ENCODE measurements at regions not wholly inside any gene's neighbourhood (a gene's known extent, or its start where the extent isn't known, plus 50 kb on each side); places are given as distances from the start of the nearest gene placed in this dataset.

- 92% methylated on average over 1 of the region's 1 CpG for WGBS
- Histone ChIP-seq H3K36me3 (ENCODE audit: insufficient read depth) (no peaks in the 10 kb centered on the region), H3K4me1 (ENCODE audit: insufficient read depth) (no peaks in the 10 kb centered on the region), H3K4me3 (ENCODE audit: low read depth, low read length) (no peak overlapping the region), H3K27ac (ENCODE audit: low read depth) (no peak overlapping the region)
- DNase-seq (ENCODE audit: extremely low spot score): no peak
These were observed 477.3 kb downstream of the KCNJ2 start for GRCh38 chr17:70646673-70647072.

DNA sequence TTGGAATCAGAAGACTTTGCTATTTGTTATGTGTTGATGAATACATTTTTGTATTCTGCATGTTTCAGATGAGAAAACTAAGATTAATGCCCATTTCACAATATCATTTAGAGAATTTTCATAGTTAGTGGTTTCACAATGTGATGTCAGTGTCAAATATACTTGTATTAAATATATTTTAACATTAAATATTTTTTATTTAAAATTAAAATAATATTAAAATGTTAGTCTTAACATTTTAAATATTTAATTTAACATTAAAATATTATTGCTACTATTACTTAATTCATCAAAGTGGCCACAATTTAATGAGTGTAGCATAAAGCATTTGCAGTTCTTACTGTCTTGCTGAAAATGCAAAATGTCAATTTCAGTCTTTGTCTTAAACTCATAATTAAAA, 478.8 kb downstream of the KCNJ2 start:
- no peak for DNase-seq (ENCODE audit: extremely low spot score)
- Histone ChIP-seq H3K36me3 (ENCODE audit: insufficient read depth) (no peaks in the 10 kb centered on the region), H3K27ac (ENCODE audit: low read depth) (no peak overlapping the region), H3K4me1 (ENCODE audit: insufficient read depth) (no peaks in the 10 kb centered on the region), H3K4me3 (ENCODE audit: low read depth, low read length) (no peak overlapping the region)

DNA sequence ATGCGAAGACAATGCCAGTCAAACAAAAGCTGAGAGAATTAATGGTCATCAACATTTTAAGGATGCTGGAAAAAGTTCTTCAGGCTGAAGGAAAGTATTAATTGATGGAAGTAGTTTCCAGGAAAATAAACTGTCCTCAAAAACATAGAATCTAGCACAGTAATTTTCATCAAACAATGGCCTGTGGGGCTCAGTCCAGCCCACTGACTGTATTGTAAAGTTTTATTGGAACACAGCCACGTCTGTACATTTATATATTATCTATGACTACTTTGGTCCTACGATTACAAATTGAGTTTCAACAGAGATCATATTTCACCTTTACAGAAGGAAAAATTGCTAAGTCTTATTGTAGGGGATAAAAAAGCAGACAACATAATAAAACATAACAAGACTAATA, 484.5 kb downstream of the KCNJ2 start:
- no peaks in the 10 kb centered on the region for H3K4me1 ChIP-seq (ENCODE audit: insufficient read depth)
- WGBS: 54% methylated on average over 3 of the region's 3 CpGs
- H3K27ac ChIP-seq (ENCODE audit: low read depth): no peak overlapping the region
- DNase-seq (ENCODE audit: extremely low spot score): no peak
- H3K36me3 ChIP-seq (ENCODE audit: insufficient read depth): no peaks in the 10 kb centered on the region
- H3K4me3 ChIP-seq (ENCODE audit: low read depth, low read length): no peak overlapping the region

DNA sequence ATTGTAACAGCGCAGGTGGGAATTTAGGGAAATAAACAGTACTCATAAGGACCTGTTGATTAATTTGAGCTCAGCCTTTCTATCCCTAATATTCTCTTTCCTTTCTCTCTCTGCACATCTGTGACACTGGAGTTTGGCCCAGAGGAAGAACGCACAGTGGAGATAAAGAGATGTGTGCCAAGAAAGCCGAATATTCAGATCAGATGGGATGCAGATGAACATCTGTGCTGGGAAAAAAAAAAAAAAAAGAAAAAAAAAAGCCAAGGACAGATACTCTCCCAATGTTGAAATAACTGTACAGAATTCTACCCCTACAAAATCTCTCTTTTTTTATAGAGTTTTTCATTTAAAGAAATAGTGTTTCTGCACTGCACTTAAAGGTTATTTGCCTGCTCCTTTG, 485.4 kb downstream of the KCNJ2 start:
- 34% methylated on average over 3 of the region's 3 CpGs for WGBS
- Histone ChIP-seq H3K36me3 (ENCODE audit: insufficient read depth) (no peaks in the 10 kb centered on the region), H3K4me3 (ENCODE audit: low read depth, low read length) (no peak overlapping the region), H3K27ac (ENCODE audit: low read depth) (no peak overlapping the region), H3K4me1 (ENCODE audit: insufficient read depth) (no peaks in the 10 kb centered on the region)
- DNase-seq (ENCODE audit: extremely low spot score): no peak

- no peak for DNase-seq (ENCODE audit: extremely low spot score)
- Histone ChIP-seq H3K36me3 (ENCODE audit: insufficient read depth) (no peaks in the 10 kb centered on the region), H3K4me1 (ENCODE audit: insufficient read depth) (no peaks in the 10 kb centered on the region), H3K4me3 (ENCODE audit: low read depth, low read length) (no peak overlapping the region), H3K27ac (ENCODE audit: low read depth) (no peak overlapping the region)
- 55% methylated on average over 2 of the region's 2 CpGs for WGBS
These were observed 486.0 kb downstream of the KCNJ2 start for GRCh38 chr17:70655176-70655958.

GRCh38 chr17:70658317-70658716, 489.0 kb downstream of the KCNJ2 start:
- no peak for DNase-seq (ENCODE audit: extremely low spot score)
- WGBS: 69% methylated on average over 3 of the region's 3 CpGs
- Histone ChIP-seq H3K4me3 (ENCODE audit: low read depth, low read length) (no peak overlapping the region), H3K36me3 (ENCODE audit: insufficient read depth) (no peaks in the 10 kb centered on the region), H3K4me1 (ENCODE audit: insufficient read depth) (no peaks in the 10 kb centered on the region), H3K27ac (ENCODE audit: low read depth) (no peak overlapping the region)

- 30% methylated on average over 2 of the region's 2 CpGs for WGBS
- no peak for DNase-seq (ENCODE audit: extremely low spot score)
- no peaks in the 10 kb centered on the region for H3K36me3 ChIP-seq (ENCODE audit: insufficient read depth)
- no peak overlapping the region for H3K27ac ChIP-seq (ENCODE audit: low read depth)
- H3K4me1 ChIP-seq (ENCODE audit: insufficient read depth): no peaks in the 10 kb centered on the region
- no peak overlapping the region for H3K4me3 ChIP-seq (ENCODE audit: low read depth, low read length)
These were observed 489.5 kb downstream of the KCNJ2 start for GRCh38 chr17:70658840-70659239.

- WGBS: 45% methylated on average over 10 of the region's 10 CpGs
- Histone ChIP-seq H3K4me3 (ENCODE audit: low read depth, low read length) (no peak overlapping the region), H3K27ac (ENCODE audit: low read depth) (no peak overlapping the region), H3K36me3 (ENCODE audit: insufficient read depth) (no peaks in the 10 kb centered on the region), H3K4me1 (ENCODE audit: insufficient read depth) (no peaks in the 10 kb centered on the region)
- DNase-seq (ENCODE audit: extremely low spot score): no peak
These were observed 492.2 kb downstream of the KCNJ2 start for GRCh38 chr17:70661342-70662222.

- no peaks in the 10 kb centered on the region for H3K36me3 ChIP-seq (ENCODE audit: insufficient read depth)
- H3K27ac ChIP-seq (ENCODE audit: low read depth): no peak overlapping the region
- no peak for DNase-seq (ENCODE audit: extremely low spot score)
- H3K4me1 ChIP-seq (ENCODE audit: insufficient read depth): no peaks in the 10 kb centered on the region
- H3K4me3 ChIP-seq (ENCODE audit: low read depth, low read length): no peak overlapping the region
- 86% methylated on average over 10 of the region's 10 CpGs for WGBS
These were observed 499.1 kb downstream of the KCNJ2 start for GRCh38 chr17:70668276-70668937.

- Histone ChIP-seq H3K27ac (ENCODE audit: low read depth) (no peak overlapping the region), H3K4me1 (ENCODE audit: insufficient read depth) (no peaks in the 10 kb centered on the region), H3K36me3 (ENCODE audit: insufficient read depth) (no peaks in the 10 kb centered on the region), H3K4me3 (ENCODE audit: low read depth, low read length) (no peak overlapping the region)
- 93% methylated on average over 13 of the region's 13 CpGs for WGBS
- no peak for DNase-seq (ENCODE audit: extremely low spot score)
These were observed 499.8 kb downstream of the KCNJ2 start for GRCh38 chr17:70668938-70669778.

- H3K4me1 ChIP-seq (ENCODE audit: insufficient read depth): no peaks in the 10 kb centered on the region
These were observed 504.7 kb downstream of the KCNJ2 start for GRCh38 chr17:70674061-70674460.

DNA sequence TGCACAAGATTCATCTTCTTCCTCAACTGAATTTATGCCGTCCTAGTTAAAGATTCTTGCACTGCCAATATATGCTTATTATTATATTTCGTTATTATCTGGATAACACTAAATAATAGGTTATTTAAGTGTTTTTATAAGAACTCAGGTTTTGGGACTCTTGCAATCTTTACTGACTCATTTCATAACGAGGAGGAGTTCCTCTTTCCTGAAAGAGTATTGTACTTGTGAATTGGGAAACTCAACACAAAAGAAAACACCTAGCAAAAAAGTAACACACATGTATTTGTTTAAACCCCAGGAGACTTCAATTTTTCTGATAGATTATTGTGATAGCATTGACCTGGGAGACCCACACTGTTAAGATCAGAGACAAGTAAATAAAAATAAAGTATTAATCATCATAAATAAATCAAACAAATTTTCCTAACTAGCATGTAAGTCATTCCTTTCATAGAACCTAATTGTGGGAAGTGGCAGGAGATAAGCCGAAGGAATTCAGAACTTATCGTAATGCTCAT, 505.8 kb downstream of the KCNJ2 start:
- WGBS: 80% methylated on average over 5 of the region's 5 CpGs
- Histone ChIP-seq H3K4me1 (ENCODE audit: insufficient read depth) (no peaks in the 10 kb centered on the region), H3K27ac (ENCODE audit: low read depth) (no peak overlapping the region), H3K4me3 (ENCODE audit: low read depth, low read length) (no peak overlapping the region), H3K36me3 (ENCODE audit: insufficient read depth) (no peaks in the 10 kb centered on the region)
- no peak for DNase-seq (ENCODE audit: extremely low spot score)

More at GRCh38 chr17:70674061-70674460, 504.7 kb downstream of the KCNJ2 start:
- DNase-seq (ENCODE audit: extremely low spot score): no peak
- Histone ChIP-seq H3K36me3 (ENCODE audit: insufficient read depth) (no peaks in the 10 kb centered on the region), H3K27ac (ENCODE audit: low read depth) (no peak overlapping the region), H3K4me3 (ENCODE audit: low read depth, low read length) (no peak overlapping the region)
- 62% methylated on average over 2 of the region's 2 CpGs for WGBS

Data from urinary bladder (tissue), 3 donors.